ENCODE measurements at regions not wholly inside any gene's neighbourhood (a gene's known extent, or its start where the extent isn't known, plus 50 kb on each side); places are given as distances from the start of the nearest gene placed in this dataset.

DNA sequence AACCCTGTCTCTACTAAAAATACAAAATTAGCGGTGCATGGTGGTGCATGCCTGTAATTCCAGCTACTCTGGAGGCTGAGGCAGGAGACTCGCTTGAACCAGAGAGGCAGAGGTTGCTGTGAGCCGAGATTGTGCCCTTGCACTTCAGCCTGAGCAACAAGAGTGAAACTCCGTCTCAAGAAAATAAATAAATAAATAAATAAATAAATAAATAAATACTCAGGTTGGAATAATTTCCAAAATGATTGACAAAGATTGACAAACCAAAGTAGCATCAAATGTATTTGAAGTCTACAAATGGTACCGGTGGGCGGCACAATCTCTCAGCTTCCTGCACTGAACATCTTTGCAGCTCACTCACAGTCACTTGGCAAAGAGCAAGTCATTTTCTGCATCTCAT lies 144.1 kb upstream of the NRSN1 start:
- Histone ChIP-seq H3K9ac (replicated peaks; ENCODE audit: extremely low read depth, insufficient read depth, low read length) (no peak overlapping the region), H3K79me2 (ENCODE audit: control insufficient read depth, insufficient read depth, low read length) (no peaks in the 10 kb centered on the region), H3K27ac (ENCODE audit: insufficient read depth, low read depth, low read length) (no peak overlapping the region), H3K9me3 (replicated peaks; ENCODE audit: control insufficient read depth, insufficient read depth, low read length) (peaks cover 1% of the 10 kb centered on the region), H3K4me3 (replicated peaks in 1 of 3; ENCODE audit: insufficient read depth in 1 of 3, low read depth in 1 of 3, low read length in 3 of 3) (no peak overlapping the region), H3K4me1 (ENCODE audit: control insufficient read depth, extremely low read depth, insufficient read depth, low read length) (no peaks in the 10 kb centered on the region), H3K4me2 (ENCODE audit: insufficient read depth, low read length) (no peak overlapping the region), H3K36me3 (ENCODE audit: control insufficient read depth in 2 of 2, extremely low read depth in 1 of 2, insufficient read depth in 2 of 2, low read length in 2 of 2) (no peaks in the 10 kb centered on the region), H4K20me1 (replicated peaks; ENCODE audit: control insufficient read depth, extremely low read depth, insufficient read depth, low read length) (no peaks in the 10 kb centered on the region), H3K9me1 (replicated peaks; ENCODE audit: control insufficient read depth, extremely low read depth, insufficient read depth, low read length) (no peaks in the 10 kb centered on the region), H3K27me3 (ENCODE audit: control insufficient read depth in 2 of 2, insufficient read depth in 2 of 2, low read length in 2 of 2) (no peaks in the 10 kb centered on the region), H2AFZ (ENCODE audit: low read depth, low read length) (no peak overlapping the region)
- dilution Hi-C loops (cut with MboI; ENCODE audit: extremely low pct_ligation_motif_present, low sequenced_read_pairs), result no loop called here
- ChIA-PET POLR2A (no interaction called here), CTCF (no interaction called here)
- DNase-seq (ENCODE audit: low read depth, low spot score) (no peak), FAIRE-seq (no peak)
- intact Hi-C loops (cut with micrococcal nuclease), result no loop called here
- BruUV-seq (replicated peaks), result no TSS peak
- no peak for TF ChIP-seq EZH2 (IDR thresholded peaks at IDR 0.05; ENCODE audit: borderline replicate concordance, low read depth, low read length, severe bottlenecking)
- no peak for TF ChIP-seq JUN (IDR thresholded peaks at IDR 0.05; ENCODE audit: borderline replicate concordance, insufficient read depth, insufficient read length, low read depth)
- no peak for TF ChIP-seq GATA2 (IDR thresholded peaks at IDR 0.05; ENCODE audit: insufficient read depth, insufficient read length, low read depth, low read length)
- TF ChIP-seq FOS (IDR thresholded peaks at IDR 0.05; ENCODE audit: borderline replicate concordance, insufficient read depth, low read length), result no peak
- no peak for TF ChIP-seq POLR2A (IDR thresholded peaks at IDR 0.05; ENCODE audit: low read depth, low read length)
- TF ChIP-seq POLR2AphosphoS5 (IDR thresholded peaks at IDR 0.05; ENCODE audit: insufficient read depth, low read depth, low read length), result no peak
- TF ChIP-seq MYC (IDR thresholded peaks at IDR 0.05; ENCODE audit: low read depth, low read length), result no peak

DNA sequence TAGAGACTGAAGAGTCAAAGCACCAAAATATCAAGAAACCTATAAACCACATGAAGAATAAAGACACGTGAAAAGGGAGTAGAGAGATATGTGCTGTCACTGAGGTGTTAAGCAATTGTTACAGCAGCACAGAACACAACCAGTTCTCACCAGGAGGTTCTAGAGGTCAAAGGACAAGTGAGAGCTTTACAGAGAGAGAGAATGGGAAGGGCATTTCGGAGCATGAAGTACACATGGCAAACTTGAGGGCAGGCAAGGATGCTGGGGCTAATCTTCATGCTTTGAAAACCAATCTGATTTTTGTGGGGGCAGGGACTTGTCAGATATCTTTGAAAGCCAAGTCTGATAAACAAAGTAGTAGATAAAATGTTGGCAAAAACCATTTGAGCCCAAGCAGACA lies 142.3 kb upstream of the NRSN1 start:
- no peak for FAIRE-seq
- no peaks in the 10 kb centered on the region for H3K79me2 ChIP-seq (ENCODE audit: control insufficient read depth, insufficient read depth, low read length)
- no peak overlapping the region for H3K4me3 ChIP-seq (replicated peaks in 1 of 3; ENCODE audit: insufficient read depth in 1 of 3, low read depth in 1 of 3, low read length in 3 of 3)
- no TSS peak for BruUV-seq (replicated peaks)
- TF ChIP-seq GATA2 (IDR thresholded peaks at IDR 0.05; ENCODE audit: insufficient read depth, insufficient read length, low read depth, low read length) (no peak), JUN (IDR thresholded peaks at IDR 0.05; ENCODE audit: borderline replicate concordance, insufficient read depth, insufficient read length, low read depth) (no peak), FOS (IDR thresholded peaks at IDR 0.05; ENCODE audit: borderline replicate concordance, insufficient read depth, low read length) (no peak), EZH2 (IDR thresholded peaks at IDR 0.05; ENCODE audit: borderline replicate concordance, low read depth, low read length, severe bottlenecking) (no peak), POLR2A (IDR thresholded peaks at IDR 0.05; ENCODE audit: low read depth, low read length) (no peak), MYC (IDR thresholded peaks at IDR 0.05; ENCODE audit: low read depth, low read length) (no peak), POLR2AphosphoS5 (IDR thresholded peaks at IDR 0.05; ENCODE audit: insufficient read depth, low read depth, low read length) (no peak)
- TF ChIP-seq, protein P1, sequence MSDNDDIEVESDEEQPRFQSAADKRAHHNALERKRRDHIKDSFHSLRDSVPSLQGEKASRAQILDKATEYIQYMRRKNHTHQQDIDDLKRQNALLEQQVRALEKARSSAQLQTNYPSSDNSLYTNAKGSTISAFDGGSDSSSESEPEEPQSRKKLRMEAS (IDR thresholded peaks at IDR 0.05; ENCODE audit: insufficient read depth, insufficient read length), result no peak
- TF ChIP-seq, protein P2, sequence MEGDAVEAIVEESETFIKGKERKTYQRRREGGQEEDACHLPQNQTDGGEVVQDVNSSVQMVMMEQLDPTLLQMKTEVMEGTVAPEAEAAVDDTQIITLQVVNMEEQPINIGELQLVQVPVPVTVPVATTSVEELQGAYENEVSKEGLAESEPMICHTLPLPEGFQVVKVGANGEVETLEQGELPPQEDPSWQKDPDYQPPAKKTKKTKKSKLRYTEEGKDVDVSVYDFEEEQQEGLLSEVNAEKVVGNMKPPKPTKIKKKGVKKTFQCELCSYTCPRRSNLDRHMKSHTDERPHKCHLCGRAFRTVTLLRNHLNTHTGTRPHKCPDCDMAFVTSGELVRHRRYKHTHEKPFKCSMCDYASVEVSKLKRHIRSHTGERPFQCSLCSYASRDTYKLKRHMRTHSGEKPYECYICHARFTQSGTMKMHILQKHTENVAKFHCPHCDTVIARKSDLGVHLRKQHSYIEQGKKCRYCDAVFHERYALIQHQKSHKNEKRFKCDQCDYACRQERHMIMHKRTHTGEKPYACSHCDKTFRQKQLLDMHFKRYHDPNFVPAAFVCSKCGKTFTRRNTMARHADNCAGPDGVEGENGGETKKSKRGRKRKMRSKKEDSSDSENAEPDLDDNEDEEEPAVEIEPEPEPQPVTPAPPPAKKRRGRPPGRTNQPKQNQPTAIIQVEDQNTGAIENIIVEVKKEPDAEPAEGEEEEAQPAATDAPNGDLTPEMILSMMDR (IDR thresholded peaks at IDR 0.05; ENCODE audit: extremely low read depth in 1 of 2, insufficient read depth in 1 of 2, low read depth in 1 of 2, low read length in 2 of 2), result no peak
- DNase-seq (ENCODE audit: low read depth, low spot score), result no peak
- no peak overlapping the region for H3K27ac ChIP-seq (ENCODE audit: insufficient read depth, low read depth, low read length)
- ChIA-PET CTCF (no interaction called here), POLR2A (no interaction called here)
- no peaks in the 10 kb centered on the region for H4K20me1 ChIP-seq (replicated peaks; ENCODE audit: control insufficient read depth, extremely low read depth, insufficient read depth, low read length)
- no peak overlapping the region for H3K4me2 ChIP-seq (ENCODE audit: insufficient read depth, low read length)
- H3K9ac ChIP-seq (replicated peaks; ENCODE audit: extremely low read depth, insufficient read depth, low read length), result no peak overlapping the region
- dilution Hi-C loops (cut with MboI; ENCODE audit: extremely low pct_ligation_motif_present, low sequenced_read_pairs) (no loop called here), intact Hi-C loops (cut with micrococcal nuclease) (no loop called here)
- peaks cover 1% of the 10 kb centered on the region for H3K9me3 ChIP-seq (replicated peaks; ENCODE audit: control insufficient read depth, insufficient read depth, low read length)
- H3K27me3 ChIP-seq (ENCODE audit: control insufficient read depth in 2 of 2, insufficient read depth in 2 of 2, low read length in 2 of 2), result no peaks in the 10 kb centered on the region
- no peaks in the 10 kb centered on the region for H3K4me1 ChIP-seq (ENCODE audit: control insufficient read depth, extremely low read depth, insufficient read depth, low read length)
- no peak overlapping the region for H2AFZ ChIP-seq (ENCODE audit: low read depth, low read length)
- no peaks in the 10 kb centered on the region for H3K36me3 ChIP-seq (ENCODE audit: control insufficient read depth in 2 of 2, extremely low read depth in 1 of 2, insufficient read depth in 2 of 2, low read length in 2 of 2)
- H3K9me1 ChIP-seq (replicated peaks; ENCODE audit: control insufficient read depth, extremely low read depth, insufficient read depth, low read length), result no peaks in the 10 kb centered on the region
